GM12865 (cell line): ENCODE measurements at regions not wholly inside any gene's neighbourhood (a gene's known extent, or its start where the extent isn't known, plus 50 kb on each side); places are given as distances from the start of the nearest gene placed in this dataset.

ENCODE experiments used
- DNase-seq: peaks from one replicate; pipeline ENCODE4 v3.0.0; 2010; ENCODE audit warnings: low read depth
- H3K4me3 ChIP-seq: 2 replicates; pipeline ENCODE4 v1.5.1; 2011; ENCODE audit warnings: mild to moderate bottlenecking, low read depth, low read length, control low read depth
- CTCF ChIP-seq: IDR thresholded peaks from 2 replicates; pipeline ENCODE4 v1.5.1; 2011; ENCODE audit warnings: low read length, control low read depth, low read depth, inconsistent platforms; ENCODE audit not compliant: insufficient read depth; ENCODE audit errors: missing control alignments

GRCh38 chr6:20319520-20320357 is 81.9 kb upstream of the E2F3 start:
- H3K4me3 ChIP-seq = peak overlapping the region; percentile 54
- TF ChIP-seq CTCF = no peak
- peak; percentile 97 for DNase-seq

- no peak for TF ChIP-seq CTCF
- no peak for DNase-seq
- H3K4me3 ChIP-seq = no peak overlapping the region
These were observed 75.8 kb upstream of the E2F3 start for GRCh38 chr6:20325641-20326421.

GRCh38 chr6:20326422-20326728 is 75.3 kb upstream of the E2F3 start:
- no peak for TF ChIP-seq CTCF
- DNase-seq = no peak
- no peak overlapping the region for H3K4me3 ChIP-seq

GRCh38 chr6:20327141-20327540 is 74.5 kb upstream of the E2F3 start:
- no peak for DNase-seq
- no peak for TF ChIP-seq CTCF
- no peak overlapping the region for H3K4me3 ChIP-seq

- TF ChIP-seq CTCF = no peak
- H3K4me3 ChIP-seq = no peak overlapping the region
- DNase-seq = no peak
These were observed 73.3 kb upstream of the E2F3 start for GRCh38 chr6:20328266-20328923.

- no peak overlapping the region for H3K4me3 ChIP-seq
- no peak for TF ChIP-seq CTCF
- DNase-seq = no peak
These were observed 72.8 kb upstream of the E2F3 start for GRCh38 chr6:20328924-20329300.
